Hepatocyte (in vitro differentiated cells): ENCODE measurements at regions not wholly inside any gene's neighbourhood (a gene's known extent, or its start where the extent isn't known, plus 50 kb on each side); places are given as distances from the start of the nearest gene placed in this dataset.

Experiments used
- DNase-seq: peaks from one replicate; pipeline ENCODE4 v3.0.0-alpha.2; 2016; ENCODE audit warnings: low spot score
- H2AFZ ChIP-seq: fragments of 200-600 bp; sonication (generic); 2 replicates; pipeline ENCODE4 v1.6.0; 2016; ENCODE audit warnings: antibody characterized with exemption, mild to moderate bottlenecking
- H3K27ac ChIP-seq: fragments of 200-600 bp; sonication (generic); 2 replicates; pipeline ENCODE4 v1.5.1; 2016; ENCODE audit warnings: mild to moderate bottlenecking
- H3K27me3 ChIP-seq: fragments of 200-600 bp; sonication (generic); 2 replicates; pipeline ENCODE4 v1.6.1; 2016
- H3K36me3 ChIP-seq: fragments of 200-600 bp; sonication (generic); replicated peaks from 2 replicates; pipeline ENCODE4 v1.5.1; 2016; ENCODE audit warnings: low read depth; ENCODE audit not compliant: insufficient read depth
- H3K4me1 ChIP-seq: fragments of 200-600 bp; sonication (generic); 2 replicates; pipeline ENCODE4 v1.5.1; 2016; ENCODE audit warnings: mild to moderate bottlenecking, moderate library complexity; ENCODE audit not compliant: insufficient read depth
- H3K4me2 ChIP-seq: fragments of 200-600 bp; sonication (generic); 2 replicates; pipeline ENCODE4 v1.6.0; 2016
- H3K4me3 ChIP-seq: fragments of 200-600 bp; sonication (generic); 2 replicates; pipeline ENCODE4 v1.5.1; 2016; ENCODE audit warnings: mild to moderate bottlenecking
- H3K79me2 ChIP-seq: fragments of 200-600 bp; sonication (generic); 2 replicates; pipeline ENCODE4 v1.6.0; 2017; ENCODE audit warnings: mild to moderate bottlenecking
- H3K9me2 ChIP-seq: fragments of 200-600 bp; sonication (generic); replicated peaks from 2 replicates; pipeline ENCODE4 v1.6.0; 2017; ENCODE audit warnings: mild to moderate bottlenecking; ENCODE audit not compliant: insufficient read depth
- H3K9me3 ChIP-seq: fragments of 200-600 bp; sonication (generic); 2 replicates; pipeline ENCODE4 v1.5.1; 2016; ENCODE audit warnings: low read depth, mild to moderate bottlenecking
- H4K20me1 ChIP-seq: fragments of 200-600 bp; sonication (generic); 2 replicates; pipeline ENCODE4 v1.6.0; 2016; ENCODE audit warnings: mild to moderate bottlenecking; ENCODE audit not compliant: insufficient read depth, poor library complexity, severe bottlenecking
- EZH2 ChIP-seq: fragments of 200-600 bp; sonication (generic); IDR thresholded peaks from 2 replicates; pipeline ENCODE4 v1.6.1; 2016; ENCODE audit warnings: antibody characterized with exemption, mild to moderate bottlenecking, borderline replicate concordance
- EZH2phosphoT487 ChIP-seq: fragments of 200-600 bp; sonication (generic); IDR thresholded peaks from one replicate; pipeline ENCODE4 v1.6.1; 2018; ENCODE audit warnings: antibody characterized with exemption, mild to moderate bottlenecking, low read depth, moderate library complexity; ENCODE audit not compliant: unreplicated experiment, severe bottlenecking
- WGBS: methylation state at CpG from one replicate; pipeline ENCODE4 v1.1.6; 2016; ENCODE audit warnings: low lambda C conversion rate; ENCODE audit errors: missing lambda C conversion rate; 5-methylcytosine and 5-hydroxymethylcytosine counted together
- TF ChIP-seq, protein P1 (sequence below): fragments of 200-600 bp; sonication (generic); IDR thresholded peaks from 2 replicates; pipeline ENCODE4 v1.5.1; 2016; ENCODE audit warnings: antibody characterized with exemption, mild to moderate bottlenecking; ENCODE audit not compliant: poor library complexity

DNA sequence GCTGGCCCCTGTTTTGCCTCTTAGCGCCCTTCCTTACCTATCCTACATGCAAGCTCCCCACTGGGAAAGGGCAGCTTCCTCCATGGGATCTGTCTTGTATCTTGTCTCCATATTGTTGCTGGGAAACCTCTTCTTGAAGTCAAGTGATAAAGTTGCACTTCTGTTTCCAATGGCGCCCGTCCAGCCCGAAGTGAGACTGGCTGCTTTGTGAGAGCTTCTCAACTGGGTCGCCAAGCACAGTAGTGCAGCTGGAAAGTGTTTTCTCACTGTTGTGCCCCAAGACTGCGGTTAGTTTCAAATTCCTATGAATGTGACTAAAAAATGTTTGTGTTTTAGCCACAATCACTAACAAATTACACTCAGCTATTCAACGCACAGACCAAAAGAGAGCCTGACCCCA is 506.6 kb upstream of the MPDZ start:
- 94% methylated on average over 7 of the region's 7 CpGs for WGBS
- H4K20me1 ChIP-seq = no peaks in the 10 kb centered on the region
- no peak overlapping the region for H2AFZ ChIP-seq
- H3K9me3 ChIP-seq = no peaks in the 10 kb centered on the region
- H3K4me1 ChIP-seq = peaks cover 4% of the 10 kb centered on the region
- DNase-seq = no peak
- H3K27ac ChIP-seq = peak overlapping the region; percentile 39
- H3K79me2 ChIP-seq = no peaks in the 10 kb centered on the region
- H3K4me2 ChIP-seq = no peak overlapping the region
- H3K4me3 ChIP-seq = no peak overlapping the region
- H3K9me2 ChIP-seq = no peaks in the 10 kb centered on the region
- H3K36me3 ChIP-seq = no peaks in the 10 kb centered on the region
- TF ChIP-seq, protein P1, sequence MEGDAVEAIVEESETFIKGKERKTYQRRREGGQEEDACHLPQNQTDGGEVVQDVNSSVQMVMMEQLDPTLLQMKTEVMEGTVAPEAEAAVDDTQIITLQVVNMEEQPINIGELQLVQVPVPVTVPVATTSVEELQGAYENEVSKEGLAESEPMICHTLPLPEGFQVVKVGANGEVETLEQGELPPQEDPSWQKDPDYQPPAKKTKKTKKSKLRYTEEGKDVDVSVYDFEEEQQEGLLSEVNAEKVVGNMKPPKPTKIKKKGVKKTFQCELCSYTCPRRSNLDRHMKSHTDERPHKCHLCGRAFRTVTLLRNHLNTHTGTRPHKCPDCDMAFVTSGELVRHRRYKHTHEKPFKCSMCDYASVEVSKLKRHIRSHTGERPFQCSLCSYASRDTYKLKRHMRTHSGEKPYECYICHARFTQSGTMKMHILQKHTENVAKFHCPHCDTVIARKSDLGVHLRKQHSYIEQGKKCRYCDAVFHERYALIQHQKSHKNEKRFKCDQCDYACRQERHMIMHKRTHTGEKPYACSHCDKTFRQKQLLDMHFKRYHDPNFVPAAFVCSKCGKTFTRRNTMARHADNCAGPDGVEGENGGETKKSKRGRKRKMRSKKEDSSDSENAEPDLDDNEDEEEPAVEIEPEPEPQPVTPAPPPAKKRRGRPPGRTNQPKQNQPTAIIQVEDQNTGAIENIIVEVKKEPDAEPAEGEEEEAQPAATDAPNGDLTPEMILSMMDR = no peak
- TF ChIP-seq EZH2 (no peak), EZH2phosphoT487 (no peak)
- no peaks in the 10 kb centered on the region for H3K27me3 ChIP-seq

DNA sequence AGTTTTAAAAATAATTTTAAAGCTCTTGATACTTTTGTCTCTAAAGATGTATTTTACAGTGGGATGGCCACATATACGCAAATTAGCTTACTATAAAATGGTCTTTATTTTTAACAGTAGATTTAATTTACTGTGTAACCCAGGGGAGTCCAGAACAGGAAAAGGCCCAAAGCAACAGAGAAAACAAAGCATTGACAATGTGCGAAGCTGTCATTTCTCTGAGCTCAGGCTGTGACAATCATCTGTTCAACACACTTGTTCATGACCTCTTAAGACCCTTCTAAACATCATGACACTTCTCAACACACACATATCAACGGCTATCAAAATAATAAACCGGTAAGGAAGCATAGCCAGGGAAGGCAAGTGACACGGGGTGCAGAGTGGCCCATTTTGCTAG is 499.6 kb upstream of the MPDZ start:
- no peaks in the 10 kb centered on the region for H4K20me1 ChIP-seq
- DNase-seq = no peak
- H3K4me3 ChIP-seq = no peak overlapping the region
- no peaks in the 10 kb centered on the region for H3K27me3 ChIP-seq
- no peak for TF ChIP-seq EZH2phosphoT487
- H3K79me2 ChIP-seq = no peaks in the 10 kb centered on the region
- 95% methylated on average over 5 of the region's 5 CpGs for WGBS
- H3K27ac ChIP-seq = no peak overlapping the region
- H3K4me1 ChIP-seq = no peaks in the 10 kb centered on the region
- no peak overlapping the region for H2AFZ ChIP-seq
- no peaks in the 10 kb centered on the region for H3K9me2 ChIP-seq
- no peaks in the 10 kb centered on the region for H3K36me3 ChIP-seq
- H3K4me2 ChIP-seq = no peak overlapping the region
- no peaks in the 10 kb centered on the region for H3K9me3 ChIP-seq

DNA sequence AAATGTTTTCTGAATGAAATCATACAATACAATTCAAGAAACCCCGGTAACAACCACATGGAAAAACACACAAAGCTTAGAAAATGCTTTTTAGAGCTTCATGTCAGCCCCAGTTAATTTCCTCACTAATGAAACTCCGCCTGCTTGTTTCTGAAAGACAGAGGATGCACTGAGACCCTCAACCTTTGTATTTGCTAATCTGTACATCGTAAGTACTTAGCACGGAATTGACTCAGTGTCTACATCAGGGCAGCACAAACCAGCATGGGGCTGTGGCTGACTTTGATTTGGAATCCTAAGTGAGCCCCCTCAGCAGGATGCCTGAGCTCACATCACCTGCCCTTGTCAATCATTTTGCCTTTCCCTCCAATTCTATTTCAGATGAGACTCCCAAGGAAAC is 499.1 kb upstream of the MPDZ start:
- no peak for DNase-seq
- Histone ChIP-seq H2AFZ (no peak overlapping the region), H3K4me1 (no peaks in the 10 kb centered on the region), H3K9me2 (no peaks in the 10 kb centered on the region), H3K27ac (no peak overlapping the region), H3K4me3 (no peak overlapping the region), H3K4me2 (no peak overlapping the region), H3K9me3 (no peaks in the 10 kb centered on the region), H3K36me3 (no peaks in the 10 kb centered on the region), H3K79me2 (no peaks in the 10 kb centered on the region), H4K20me1 (no peaks in the 10 kb centered on the region), H3K27me3 (no peaks in the 10 kb centered on the region)
- TF ChIP-seq, protein P1 = no peak
- TF ChIP-seq EZH2 = no peak
- TF ChIP-seq EZH2phosphoT487 = no peak
- 58% methylated on average over 4 of the region's 4 CpGs for WGBS

DNA sequence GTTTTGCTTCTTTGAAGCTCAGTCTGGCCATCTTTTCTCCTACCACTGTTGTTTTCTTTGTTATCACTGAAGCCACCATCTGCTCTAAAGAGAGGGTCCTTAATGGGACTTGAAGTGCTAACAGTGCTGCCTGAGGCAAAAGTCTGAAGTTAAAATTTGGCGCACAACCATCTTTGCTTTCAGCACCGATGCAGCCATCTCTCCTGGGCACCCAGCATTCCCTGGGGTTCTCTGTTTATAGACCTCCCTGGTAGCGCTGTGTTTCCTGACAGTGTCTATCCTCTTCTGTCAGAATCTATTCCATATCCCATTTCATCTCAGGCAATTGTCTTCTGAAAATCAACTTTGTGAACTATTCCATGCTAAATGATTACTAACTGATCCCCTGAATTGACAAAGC is 491.5 kb upstream of the MPDZ start:
- Histone ChIP-seq H3K4me1 (no peaks in the 10 kb centered on the region), H3K9me2 (no peaks in the 10 kb centered on the region)
- 73% methylated on average over 3 of the region's 3 CpGs for WGBS

More for the DNA sequence above, 491.5 kb upstream of the MPDZ start:
- Histone ChIP-seq H3K27ac (no peak overlapping the region), H2AFZ (no peak overlapping the region), H3K79me2 (no peaks in the 10 kb centered on the region), H3K4me3 (no peak overlapping the region), H4K20me1 (no peaks in the 10 kb centered on the region), H3K27me3 (no peaks in the 10 kb centered on the region), H3K4me2 (no peak overlapping the region), H3K9me3 (no peaks in the 10 kb centered on the region), H3K36me3 (no peaks in the 10 kb centered on the region)
- no peak for DNase-seq
- TF ChIP-seq EZH2phosphoT487 (no peak), EZH2 (no peak)
- TF ChIP-seq, protein P1 = no peak
